Activated CD4-positive, alpha-beta T cell treated with anti-CD3 and anti-CD28 coated beads, Interleukin-2, amount 50 U/mL, for 48 hours (primary cell): ENCODE measurements at regions not wholly inside any gene's neighbourhood (a gene's known extent, or its start where the extent isn't known, plus 50 kb on each side); places are given as distances from the start of the nearest gene placed in this dataset.
A peak's percentile ranks its signal among the peaks of the same experiment; 100 is the strongest.

ENCODE experiments used
- DNase-seq, 2 experiments: peaks; one replicate each; pipeline ENCODE4 v3.0.0-alpha.2; 2020

GRCh38 chr2:147499785-147500184 lies 345.0 kb upstream of the ACVR2A start:
- no peak for DNase-seq

- no peak for DNase-seq
Measured at GRCh38 chr2:147495734-147496133, 349.1 kb upstream of the ACVR2A start.

DNA sequence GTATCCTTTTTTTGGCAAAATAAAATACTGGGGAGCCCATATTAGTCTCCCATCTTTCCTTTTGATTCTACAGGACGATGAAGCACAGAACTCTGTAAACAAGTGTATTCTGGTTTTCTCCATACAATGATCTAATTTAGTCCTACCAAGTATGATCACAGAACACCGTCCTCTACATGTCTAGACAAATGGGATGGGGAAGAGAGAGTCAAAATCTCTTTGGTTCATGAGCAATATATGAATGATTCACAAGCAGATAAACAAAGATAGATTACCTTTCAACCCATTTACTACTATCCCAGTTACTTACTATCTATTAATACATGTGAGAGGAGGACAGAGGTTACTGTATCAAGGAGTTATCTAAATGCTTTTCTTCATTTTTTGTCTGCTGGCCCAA lies 352.4 kb upstream of the ACVR2A start:
- no peak for DNase-seq

- no peak for DNase-seq
Measured at GRCh38 chr2:147491506-147491905, 353.3 kb upstream of the ACVR2A start.

- DNase-seq: no peak
Measured at GRCh38 chr2:147490401-147491261, 354.2 kb upstream of the ACVR2A start.

DNA sequence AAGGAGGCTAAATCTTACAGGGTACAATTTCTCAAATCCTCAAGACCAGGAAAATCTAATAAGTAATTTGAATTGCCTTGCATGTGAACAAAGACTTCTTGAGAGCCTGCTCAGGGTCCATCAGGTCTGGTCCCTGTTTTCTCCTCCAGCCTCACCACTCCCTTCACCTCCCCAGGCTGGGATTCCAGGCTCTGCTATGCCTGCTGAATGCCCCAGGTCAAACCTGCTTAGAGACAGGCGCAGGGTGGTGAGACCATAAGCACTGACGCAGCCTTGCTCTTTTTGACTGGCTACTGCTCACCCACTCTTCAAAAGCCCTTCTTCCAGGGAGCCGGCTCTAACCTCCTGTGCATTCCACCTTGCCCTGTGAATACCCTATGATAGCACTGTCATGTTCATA lies 356.4 kb upstream of the ACVR2A start:
- no peak for DNase-seq

- DNase-seq: no peak
Measured at GRCh38 chr2:147487978-147488289, 356.9 kb upstream of the ACVR2A start.

DNA sequence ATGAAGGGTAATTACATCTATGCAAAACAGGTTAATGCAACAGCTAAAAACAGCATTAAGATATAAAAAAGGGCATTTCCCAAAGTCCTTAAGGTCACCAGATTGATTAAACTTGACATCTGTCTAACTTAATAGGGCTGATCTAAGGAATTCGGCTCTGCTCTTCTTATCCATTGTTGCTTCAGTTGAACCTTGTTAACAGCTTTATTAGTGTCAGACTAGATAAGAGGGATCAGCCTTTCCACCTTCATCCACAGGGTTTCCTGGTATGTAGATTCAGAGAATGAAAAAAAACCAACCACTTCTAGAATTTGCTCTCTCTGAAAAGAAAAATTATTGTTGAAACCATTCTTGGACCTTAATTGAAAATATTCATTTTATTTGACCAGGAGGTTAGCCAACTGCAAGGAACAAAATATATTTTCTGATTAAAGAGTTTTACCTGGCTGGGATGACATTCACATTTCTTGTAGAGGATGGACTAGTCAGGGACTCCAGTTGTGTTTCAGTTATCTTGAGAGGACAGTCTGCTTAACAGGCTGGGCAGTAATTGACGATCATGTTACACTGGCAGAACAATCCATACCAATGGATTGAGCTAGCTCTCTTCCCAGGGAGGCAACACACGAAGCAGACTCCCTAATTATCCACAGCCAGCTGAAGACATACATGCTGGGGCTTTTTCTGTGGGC lies 357.4 kb upstream of the ACVR2A start:
- DNase-seq: no peak

- no peak for DNase-seq
Measured at GRCh38 chr2:147485210-147485851, 359.5 kb upstream of the ACVR2A start.

DNA sequence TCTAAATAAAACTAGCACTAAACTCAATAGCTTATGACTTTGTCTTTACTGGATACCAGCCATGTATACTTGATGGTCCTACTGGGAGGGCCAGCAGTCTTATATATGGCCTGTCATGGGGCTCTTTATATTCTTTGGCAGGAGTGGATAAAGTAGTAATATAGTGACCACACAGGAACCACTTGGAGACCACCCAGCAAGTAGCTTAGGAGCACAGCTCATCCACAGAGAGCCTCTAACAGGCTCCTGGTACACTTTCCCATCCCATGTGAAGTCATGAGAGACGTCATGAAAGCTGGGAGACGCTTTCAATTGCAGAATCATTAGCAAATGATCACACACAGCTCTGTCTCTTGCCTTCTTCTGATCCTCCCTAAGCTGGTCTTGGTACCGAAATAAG lies 360.9 kb upstream of the ACVR2A start:
- no peak for DNase-seq

DNA sequence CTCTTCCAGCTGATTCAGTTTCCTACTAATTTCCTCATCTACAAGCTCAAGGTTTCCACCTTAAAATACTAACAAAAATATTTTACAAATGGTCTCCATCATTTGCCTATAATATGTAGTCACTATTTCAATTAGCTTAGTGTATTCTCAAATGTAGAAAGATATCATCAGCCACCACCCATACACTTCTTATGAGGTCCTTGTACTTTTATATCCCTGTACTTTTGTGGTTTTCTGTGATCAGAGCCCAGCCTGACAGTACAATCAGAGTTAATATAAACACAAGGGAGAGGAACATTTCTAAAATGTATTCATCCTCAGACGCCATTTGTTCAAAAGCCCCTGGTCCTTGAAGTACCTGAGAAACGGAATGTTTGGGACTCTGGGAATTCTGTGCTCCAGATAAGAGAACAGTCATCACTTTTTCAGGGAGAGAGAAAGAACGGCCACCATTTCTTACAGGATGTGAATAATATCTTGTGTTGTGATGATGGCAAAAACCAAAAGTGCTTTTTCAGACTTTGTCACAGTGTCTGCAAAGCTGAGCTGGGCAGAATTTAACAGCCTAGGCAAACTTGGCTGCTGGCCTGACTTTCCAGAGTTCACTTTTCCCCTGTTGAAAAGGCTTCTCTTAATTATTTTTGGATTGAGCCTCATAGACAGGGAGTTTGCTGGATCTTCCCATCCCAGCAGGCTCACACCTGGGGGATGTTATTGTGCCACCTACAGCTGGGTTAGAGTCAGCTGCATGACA lies 361.7 kb upstream of the ACVR2A start:
- no peak for DNase-seq

- peak in 1 of 2 experiments; percentile 2 for DNase-seq
Measured at GRCh38 chr2:147482111-147482895, 362.5 kb upstream of the ACVR2A start.

GRCh38 chr2:147479358-147479757 lies 365.5 kb upstream of the ACVR2A start:
- no peak for DNase-seq

- DNase-seq: no peak
Measured at GRCh38 chr2:147473075-147473474, 371.8 kb upstream of the ACVR2A start.

- no peak for DNase-seq
Measured at GRCh38 chr2:147471126-147471525, 373.7 kb upstream of the ACVR2A start.

- DNase-seq: no peak
Measured at GRCh38 chr2:147469471-147469870, 375.4 kb upstream of the ACVR2A start.

- DNase-seq: no peak
Measured at GRCh38 chr2:147468963-147469362, 375.9 kb upstream of the ACVR2A start.

DNA sequence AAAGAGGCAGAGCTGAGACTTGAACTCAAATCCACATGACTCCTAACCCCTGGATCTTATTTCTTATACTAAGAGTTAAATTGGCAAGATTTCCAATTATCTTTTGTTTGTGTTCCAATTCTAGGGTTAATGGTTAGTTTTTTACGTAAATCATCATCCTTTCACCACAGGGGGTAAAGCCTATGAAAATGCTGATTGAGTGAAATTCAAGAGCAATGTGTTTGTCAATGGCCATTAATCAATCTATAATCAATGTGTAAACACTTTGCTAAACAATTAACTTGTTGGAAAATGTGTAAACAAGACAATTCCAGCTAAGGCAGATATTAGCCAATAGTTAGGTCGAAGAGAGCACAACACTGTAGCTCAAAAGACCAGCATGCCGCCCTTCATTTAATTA lies 376.5 kb upstream of the ACVR2A start:
- no peak for DNase-seq

- DNase-seq: no peak
Measured at GRCh38 chr2:147467441-147467840, 377.4 kb upstream of the ACVR2A start.

DNA sequence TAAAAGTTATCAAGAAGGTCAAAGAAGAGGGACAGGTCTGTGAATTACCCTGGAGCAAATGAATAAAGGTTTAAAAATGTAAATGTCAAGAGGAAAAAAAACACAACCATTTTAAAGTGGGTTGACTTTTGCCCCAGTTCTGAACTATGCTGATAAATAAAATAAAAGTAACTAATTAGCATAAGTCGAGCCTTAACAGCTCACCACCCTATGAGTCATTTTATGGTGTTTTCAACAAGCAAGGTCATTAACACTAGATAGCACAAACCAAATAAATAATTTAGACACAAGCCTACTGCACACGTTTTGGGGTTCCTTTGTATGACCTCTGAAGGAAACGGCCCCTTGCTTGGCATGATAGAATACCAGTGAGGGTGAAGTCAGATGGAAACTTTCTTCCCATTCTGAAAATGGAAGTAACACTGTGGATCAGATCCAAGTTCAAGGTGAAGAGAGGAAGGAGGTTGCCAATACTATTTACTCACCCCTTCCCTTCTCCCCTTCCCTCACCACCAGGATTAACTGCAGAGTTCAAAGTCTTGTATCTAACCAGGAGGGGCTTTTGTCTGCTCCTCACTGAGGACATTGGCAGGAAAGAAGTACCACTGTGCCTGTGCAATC lies 380.0 kb upstream of the ACVR2A start:
- no peak for DNase-seq

- DNase-seq: no peak
Measured at GRCh38 chr2:147463881-147464520, 380.8 kb upstream of the ACVR2A start.
